Adipocyte (in vitro differentiated cells): ENCODE measurements at regions not wholly inside any gene's neighbourhood (a gene's known extent, or its start where the extent isn't known, plus 50 kb on each side); places are given as distances from the start of the nearest gene placed in this dataset.

Experiments
- DNase-seq: peaks from one replicate; pipeline ENCODE4 v3.0.0-alpha.2; 2015; ENCODE audit warnings: low read depth
- H3K27me3 ChIP-seq: replicated peaks from 2 replicates; pipeline ENCODE4 v1.7.0; 2013; ENCODE audit warnings: mild to moderate bottlenecking, low read length, moderate library complexity; ENCODE audit not compliant: control insufficient read depth, insufficient read depth
- H3K36me3 ChIP-seq: 2 replicates; pipeline ENCODE4 v1.7.0; 2013; ENCODE audit warnings: low read length, mild to moderate bottlenecking, moderate library complexity; ENCODE audit not compliant: control insufficient read depth, insufficient read depth, severe bottlenecking
- H3K4me1 ChIP-seq: 2 replicates; pipeline ENCODE4 v1.7.0; 2013; ENCODE audit warnings: mild to moderate bottlenecking, low read length, moderate library complexity; ENCODE audit not compliant: control insufficient read depth, insufficient read depth
- H3K4me3 ChIP-seq: 2 replicates; pipeline ENCODE4 v1.7.0; 2013; ENCODE audit warnings: mild to moderate bottlenecking, low read length, moderate library complexity
- H3K9ac ChIP-seq: 2 replicates; pipeline ENCODE4 v1.7.0; 2013; ENCODE audit warnings: mild to moderate bottlenecking, low read length, moderate library complexity
- H3K9me3 ChIP-seq: 2 replicates; pipeline ENCODE4 v1.7.0; 2013; ENCODE audit warnings: mild to moderate bottlenecking, low read length, moderate library complexity; ENCODE audit not compliant: control insufficient read depth

GRCh38 chr11:21930408-21930807, 262.5 kb upstream of the ANO5 start:
- Histone ChIP-seq H3K9ac (no peak overlapping the region), H3K27me3 (no peaks in the 10 kb centered on the region), H3K9me3 (no peaks in the 10 kb centered on the region), H3K36me3 (no peaks in the 10 kb centered on the region), H3K4me3 (no peak overlapping the region), H3K4me1 (no peaks in the 10 kb centered on the region)
- DNase-seq: no peak

GRCh38 chr11:21931436-21932101, 261.3 kb upstream of the ANO5 start:
- Histone ChIP-seq H3K27me3 (no peaks in the 10 kb centered on the region), H3K4me1 (no peaks in the 10 kb centered on the region), H3K9ac (no peak overlapping the region), H3K9me3 (no peaks in the 10 kb centered on the region), H3K4me3 (no peak overlapping the region), H3K36me3 (no peaks in the 10 kb centered on the region)
- DNase-seq: no peak

DNA sequence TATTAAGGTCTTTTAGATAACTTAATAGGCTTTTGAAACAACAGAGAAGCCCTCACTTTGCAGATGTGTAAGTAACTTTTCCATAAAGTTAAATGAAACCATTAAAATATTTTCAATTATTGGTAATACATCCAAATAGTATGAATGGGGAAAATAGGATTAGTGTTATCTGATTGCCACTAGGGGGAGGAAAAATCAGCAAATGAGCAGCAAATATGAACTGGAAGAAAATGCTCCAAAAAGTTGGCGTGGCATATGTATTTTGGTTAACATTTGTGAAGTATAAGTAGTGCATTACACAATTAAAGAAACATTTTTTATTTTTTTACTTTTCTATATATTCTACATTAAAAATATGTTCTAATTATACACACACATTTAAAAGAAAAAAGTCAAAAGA, 259.8 kb upstream of the ANO5 start:
- DNase-seq: peak; percentile 3
- Histone ChIP-seq H3K4me1 (no peaks in the 10 kb centered on the region), H3K27me3 (no peaks in the 10 kb centered on the region), H3K9me3 (no peaks in the 10 kb centered on the region), H3K4me3 (no peak overlapping the region), H3K9ac (no peak overlapping the region), H3K36me3 (no peaks in the 10 kb centered on the region)

- Histone ChIP-seq H3K9ac (no peak overlapping the region), H3K9me3 (no peaks in the 10 kb centered on the region), H3K27me3 (no peaks in the 10 kb centered on the region), H3K4me1 (no peaks in the 10 kb centered on the region), H3K4me3 (no peak overlapping the region), H3K36me3 (no peaks in the 10 kb centered on the region)
- DNase-seq: no peak
These were observed 248.3 kb upstream of the ANO5 start for GRCh38 chr11:21944577-21944976.

DNA sequence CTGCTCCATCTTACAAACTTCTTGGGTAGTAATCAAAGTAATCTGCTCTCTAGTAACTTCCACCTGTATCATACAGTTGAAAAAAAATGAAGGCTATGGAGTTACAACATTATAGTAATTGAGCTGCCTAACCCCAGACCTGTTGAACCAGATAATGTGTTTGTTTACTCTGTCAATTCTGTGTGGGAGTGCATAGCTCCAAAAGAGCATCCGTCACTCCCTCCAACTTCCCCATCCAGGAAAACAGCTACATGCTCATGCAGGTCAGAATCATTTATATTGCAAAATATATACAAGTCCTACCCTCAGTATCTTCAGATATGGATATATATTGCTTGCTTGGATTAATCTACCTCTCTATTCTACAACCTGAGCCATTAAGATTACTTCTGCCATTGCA, 244.0 kb upstream of the ANO5 start:
- no peaks in the 10 kb centered on the region for H3K36me3 ChIP-seq
- no peak overlapping the region for H3K9ac ChIP-seq
- H3K4me1 ChIP-seq: no peaks in the 10 kb centered on the region
- H3K27me3 ChIP-seq: no peaks in the 10 kb centered on the region
- no peaks in the 10 kb centered on the region for H3K9me3 ChIP-seq
- no peak overlapping the region for H3K4me3 ChIP-seq
- DNase-seq: no peak

GRCh38 chr11:21949763-21950413, 243.0 kb upstream of the ANO5 start:
- no peak overlapping the region for H3K9ac ChIP-seq
- H3K4me3 ChIP-seq: no peak overlapping the region
- H3K27me3 ChIP-seq: no peaks in the 10 kb centered on the region
- H3K4me1 ChIP-seq: no peaks in the 10 kb centered on the region
- H3K36me3 ChIP-seq: no peaks in the 10 kb centered on the region
- no peak for DNase-seq
- no peaks in the 10 kb centered on the region for H3K9me3 ChIP-seq

GRCh38 chr11:21963013-21963412, 229.9 kb upstream of the ANO5 start:
- H3K4me1 ChIP-seq: no peaks in the 10 kb centered on the region
- no peak overlapping the region for H3K4me3 ChIP-seq
- no peaks in the 10 kb centered on the region for H3K27me3 ChIP-seq
- no peaks in the 10 kb centered on the region for H3K36me3 ChIP-seq
- no peaks in the 10 kb centered on the region for H3K9me3 ChIP-seq
- DNase-seq: no peak
- H3K9ac ChIP-seq: no peak overlapping the region

GRCh38 chr11:21965221-21965620, 227.7 kb upstream of the ANO5 start:
- Histone ChIP-seq H3K36me3 (no peaks in the 10 kb centered on the region), H3K4me3 (no peak overlapping the region), H3K9me3 (no peaks in the 10 kb centered on the region), H3K4me1 (no peaks in the 10 kb centered on the region), H3K9ac (no peak overlapping the region), H3K27me3 (no peaks in the 10 kb centered on the region)
- DNase-seq: no peak

DNA sequence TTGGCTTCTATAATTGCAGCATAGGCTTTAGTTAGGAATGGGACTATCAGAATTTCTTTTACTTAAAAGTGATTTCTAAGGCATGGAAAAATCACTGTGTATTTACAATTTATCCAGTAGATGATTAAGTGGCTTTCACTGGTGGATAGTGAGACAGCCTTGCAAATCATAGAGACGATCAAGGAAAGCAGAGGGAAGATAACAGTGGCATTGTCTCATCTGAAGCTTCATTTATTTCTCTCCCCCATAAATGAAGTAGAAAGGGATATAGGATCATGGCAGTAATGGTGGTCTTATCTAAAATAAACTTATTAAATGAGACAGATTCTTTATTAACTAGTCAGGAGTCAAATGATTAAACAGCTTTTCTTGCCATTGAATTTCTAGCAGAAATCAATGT, 224.2 kb upstream of the ANO5 start:
- Histone ChIP-seq H3K9ac (no peak overlapping the region), H3K36me3 (no peaks in the 10 kb centered on the region), H3K4me3 (no peak overlapping the region), H3K9me3 (peaks cover 5% of the 10 kb centered on the region), H3K4me1 (no peaks in the 10 kb centered on the region), H3K27me3 (no peaks in the 10 kb centered on the region)
- no peak for DNase-seq

- DNase-seq: no peak
- no peaks in the 10 kb centered on the region for H3K4me1 ChIP-seq
- H3K9me3 ChIP-seq: peaks cover 5% of the 10 kb centered on the region
- no peak overlapping the region for H3K9ac ChIP-seq
- H3K36me3 ChIP-seq: no peaks in the 10 kb centered on the region
- no peak overlapping the region for H3K4me3 ChIP-seq
- no peaks in the 10 kb centered on the region for H3K27me3 ChIP-seq
These were observed 223.0 kb upstream of the ANO5 start for GRCh38 chr11:21969841-21970240.

GRCh38 chr11:21975242-21975641, 217.6 kb upstream of the ANO5 start:
- H3K4me3 ChIP-seq: no peak overlapping the region
- H3K4me1 ChIP-seq: no peaks in the 10 kb centered on the region
- peaks cover 5% of the 10 kb centered on the region for H3K9me3 ChIP-seq
- no peaks in the 10 kb centered on the region for H3K27me3 ChIP-seq
- no peak for DNase-seq
- H3K9ac ChIP-seq: no peak overlapping the region
- no peaks in the 10 kb centered on the region for H3K36me3 ChIP-seq

- H3K9me3 ChIP-seq: peaks cover 5% of the 10 kb centered on the region
- H3K36me3 ChIP-seq: no peaks in the 10 kb centered on the region
- H3K9ac ChIP-seq: no peak overlapping the region
- DNase-seq: no peak
- H3K4me3 ChIP-seq: no peak overlapping the region
- H3K4me1 ChIP-seq: no peaks in the 10 kb centered on the region
- no peaks in the 10 kb centered on the region for H3K27me3 ChIP-seq
These were observed 216.7 kb upstream of the ANO5 start for GRCh38 chr11:21976210-21976609.
